ENCODE measurements at regions not wholly inside any gene's neighbourhood (a gene's known extent, or its start where the extent isn't known, plus 50 kb on each side); places are given as distances from the start of the nearest gene placed in this dataset.
"Not testable (repeated sequence)": the region's sequence is repeated elsewhere in the genome, so short reads cannot be mapped to it uniquely, and the experiment has no call there.

GRCh38 chr14:84477996-84478395 lies 1051.9 kb upstream of the FLRT2 start:
- Histone ChIP-seq H2AFZ (ENCODE audit: low read length) (no peak overlapping the region), H3K9me2 (ENCODE audit: low read depth, low read length) (no peaks in the 10 kb centered on the region), H3K27me3 (ENCODE audit: insufficient read depth, low read length) (no peaks in the 10 kb centered on the region), H3K27ac (ENCODE audit: low read depth, low read length, poor library complexity, severe bottlenecking) (no peak overlapping the region), H3K79me2 (ENCODE audit: insufficient read depth, low read length) (no peaks in the 10 kb centered on the region), H3K36me3 (ENCODE audit: insufficient read depth, low read length) (no peaks in the 10 kb centered on the region), H3K4me1 (ENCODE audit: insufficient read depth, low read length, severe bottlenecking) (no peaks in the 10 kb centered on the region), H4K20me1 (ENCODE audit: insufficient read depth, low read length) (no peaks in the 10 kb centered on the region), H3K4me3 (ENCODE audit: low read depth, low read length, poor library complexity, severe bottlenecking) (no peak overlapping the region), H3K4me2 (ENCODE audit: low read length) (no peak overlapping the region), H3F3A (ENCODE audit: insufficient read depth, low read length) (no peaks in the 10 kb centered on the region), H3K9me3 (ENCODE audit: low read length) (no peaks in the 10 kb centered on the region), H3K9ac (ENCODE audit: low read length) (no peak overlapping the region)
- no peak for TF ChIP-seq EZH2 (IDR thresholded peaks at IDR 0.05; ENCODE audit: borderline replicate concordance, low read length)
- TF ChIP-seq CTCF (IDR thresholded peaks at IDR 0.05; ENCODE audit: low read length): no peak

GRCh38 chr14:84482256-84483071 lies 1047.5 kb upstream of the FLRT2 start:
- Histone ChIP-seq H3K27me3 (ENCODE audit: insufficient read depth, low read length) (no peaks in the 10 kb centered on the region), H3K9ac (ENCODE audit: low read length) (no peak overlapping the region), H3K27ac (ENCODE audit: low read depth, low read length, poor library complexity, severe bottlenecking) (no peak overlapping the region), H3K4me3 (ENCODE audit: low read depth, low read length, poor library complexity, severe bottlenecking) (no peak overlapping the region), H3K9me2 (ENCODE audit: low read depth, low read length) (no peaks in the 10 kb centered on the region), H3K79me2 (ENCODE audit: insufficient read depth, low read length) (no peaks in the 10 kb centered on the region), H3K36me3 (ENCODE audit: insufficient read depth, low read length) (no peaks in the 10 kb centered on the region), H4K20me1 (ENCODE audit: insufficient read depth, low read length) (no peaks in the 10 kb centered on the region), H3K4me1 (ENCODE audit: insufficient read depth, low read length, severe bottlenecking) (no peaks in the 10 kb centered on the region), H3F3A (ENCODE audit: insufficient read depth, low read length) (no peaks in the 10 kb centered on the region), H3K4me2 (ENCODE audit: low read length) (no peak overlapping the region), H3K9me3 (ENCODE audit: low read length) (no peaks in the 10 kb centered on the region), H2AFZ (ENCODE audit: low read length) (no peak overlapping the region)
- TF ChIP-seq CTCF (IDR thresholded peaks at IDR 0.05; ENCODE audit: low read length) (no peak), EZH2 (IDR thresholded peaks at IDR 0.05; ENCODE audit: borderline replicate concordance, low read length) (no peak)

GRCh38 chr14:84483072-84483420 lies 1046.9 kb upstream of the FLRT2 start:
- no peaks in the 10 kb centered on the region for H3F3A ChIP-seq (ENCODE audit: insufficient read depth, low read length)
- H3K9me2 ChIP-seq (ENCODE audit: low read depth, low read length): no peaks in the 10 kb centered on the region
- H3K27ac ChIP-seq (ENCODE audit: low read depth, low read length, poor library complexity, severe bottlenecking): no peak overlapping the region
- TF ChIP-seq CTCF (IDR thresholded peaks at IDR 0.05; ENCODE audit: low read length): no peak
- no peak for TF ChIP-seq EZH2 (IDR thresholded peaks at IDR 0.05; ENCODE audit: borderline replicate concordance, low read length)
- H3K4me3 ChIP-seq (ENCODE audit: low read depth, low read length, poor library complexity, severe bottlenecking): no peak overlapping the region
- no peak overlapping the region for H2AFZ ChIP-seq (ENCODE audit: low read length)
- H3K27me3 ChIP-seq (ENCODE audit: insufficient read depth, low read length): no peaks in the 10 kb centered on the region
- no peaks in the 10 kb centered on the region for H4K20me1 ChIP-seq (ENCODE audit: insufficient read depth, low read length)
- H3K36me3 ChIP-seq (ENCODE audit: insufficient read depth, low read length): no peaks in the 10 kb centered on the region
- H3K79me2 ChIP-seq (ENCODE audit: insufficient read depth, low read length): no peaks in the 10 kb centered on the region
- H3K4me2 ChIP-seq (ENCODE audit: low read length): no peak overlapping the region
- H3K9me3 ChIP-seq (ENCODE audit: low read length): no peaks in the 10 kb centered on the region
- no peak overlapping the region for H3K9ac ChIP-seq (ENCODE audit: low read length)
- no peaks in the 10 kb centered on the region for H3K4me1 ChIP-seq (ENCODE audit: insufficient read depth, low read length, severe bottlenecking)

- H3K27me3 ChIP-seq (ENCODE audit: insufficient read depth, low read length); H3K27ac ChIP-seq (ENCODE audit: low read depth, low read length, poor library complexity, severe bottlenecking); H3F3A ChIP-seq (ENCODE audit: insufficient read depth, low read length); H3K4me3 ChIP-seq (ENCODE audit: low read depth, low read length, poor library complexity, severe bottlenecking); H3K9ac ChIP-seq (ENCODE audit: low read length); H4K20me1 ChIP-seq (ENCODE audit: insufficient read depth, low read length); H3K4me1 ChIP-seq (ENCODE audit: insufficient read depth, low read length, severe bottlenecking); H3K4me2 ChIP-seq (ENCODE audit: low read length); H3K79me2 ChIP-seq (ENCODE audit: insufficient read depth, low read length); H3K9me2 ChIP-seq (ENCODE audit: low read depth, low read length); H2AFZ ChIP-seq (ENCODE audit: low read length); H3K36me3 ChIP-seq (ENCODE audit: insufficient read depth, low read length); H3K9me3 ChIP-seq (ENCODE audit: low read length): not testable (repeated sequence)
These were observed 1045.7 kb upstream of the FLRT2 start for GRCh38 chr14:84484243-84484642.
